GM21619 (cell line): ENCODE measurements at regions not wholly inside any gene's neighbourhood (a gene's known extent, or its start where the extent isn't known, plus 50 kb on each side); places are given as distances from the start of the nearest gene placed in this dataset.
"Not testable (repeated sequence)": the region's sequence is repeated elsewhere in the genome, so short reads cannot be mapped to it uniquely, and the experiment has no call there.

ENCODE experiments used
- ATAC-seq: cut with Tn5 transposase; IDR thresholded peaks from one replicate; pipeline ENCODE4 v1.9.1; 2021; ENCODE audit not compliant: unreplicated experiment

- no peak for ATAC-seq
Observed at GRCh38 chr1:196005426-196005825, 602.8 kb downstream of the KCNT2 start.

DNA sequence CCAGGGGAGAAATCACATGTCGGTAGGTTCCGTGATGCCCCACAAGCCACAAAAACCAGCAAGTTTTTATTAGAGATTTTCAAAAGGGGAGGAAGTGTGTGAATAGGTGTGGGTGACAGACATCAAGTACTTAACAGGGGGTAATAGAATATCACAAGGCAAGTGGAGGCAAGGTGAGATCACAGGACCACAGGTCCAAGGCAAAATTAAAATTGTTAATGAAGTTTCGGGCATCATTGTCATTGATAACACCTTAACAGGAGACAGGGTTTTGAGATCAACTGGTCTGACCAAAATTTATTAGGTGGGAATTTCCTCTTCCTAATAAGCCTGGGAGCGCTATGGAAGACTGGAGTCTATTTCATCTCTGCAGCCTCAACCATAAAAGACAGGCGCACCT lies 603.9 kb downstream of the KCNT2 start:
- not testable (repeated sequence) for ATAC-seq

DNA sequence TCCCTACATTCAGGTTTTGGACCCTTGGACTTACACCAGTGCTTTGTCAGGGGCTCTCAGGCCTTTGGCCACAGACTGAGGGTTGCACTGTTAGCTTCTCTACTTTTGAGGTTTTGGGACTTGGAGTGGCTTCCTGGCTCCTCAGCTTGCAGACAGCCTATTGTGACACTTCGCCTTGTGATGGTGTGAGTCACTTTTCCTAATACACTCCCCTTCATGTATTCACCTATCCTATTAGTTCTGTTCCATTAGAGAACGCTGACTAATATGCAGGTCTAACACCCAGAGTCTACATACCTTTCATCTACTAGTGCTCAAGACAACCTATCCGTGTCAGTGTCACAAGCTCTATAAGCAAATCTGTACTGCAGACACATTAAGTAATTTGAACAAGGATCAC lies 605.3 kb downstream of the KCNT2 start:
- ATAC-seq, result no peak

- not testable (repeated sequence) for ATAC-seq
Observed at GRCh38 chr1:196002296-196002695, 605.9 kb downstream of the KCNT2 start.

DNA sequence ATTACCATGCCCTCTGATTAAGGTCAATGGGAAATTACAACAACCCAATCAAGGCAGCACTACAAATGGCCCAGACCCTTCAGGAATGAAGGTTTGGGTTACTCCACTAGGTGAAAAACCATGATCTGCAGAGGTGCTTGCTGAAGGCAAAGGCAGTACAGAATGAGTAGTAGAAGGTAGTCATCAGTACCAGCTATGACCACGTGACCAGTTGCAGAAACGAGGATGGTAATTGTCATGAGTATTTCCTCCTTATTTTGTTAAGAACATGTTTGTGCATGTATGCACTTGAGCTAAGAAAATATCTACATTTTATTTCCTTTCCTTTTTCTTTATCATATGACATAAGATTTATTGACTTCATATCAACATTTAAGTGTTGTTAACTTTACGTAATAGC lies 607.1 kb downstream of the KCNT2 start:
- no peak for ATAC-seq

DNA sequence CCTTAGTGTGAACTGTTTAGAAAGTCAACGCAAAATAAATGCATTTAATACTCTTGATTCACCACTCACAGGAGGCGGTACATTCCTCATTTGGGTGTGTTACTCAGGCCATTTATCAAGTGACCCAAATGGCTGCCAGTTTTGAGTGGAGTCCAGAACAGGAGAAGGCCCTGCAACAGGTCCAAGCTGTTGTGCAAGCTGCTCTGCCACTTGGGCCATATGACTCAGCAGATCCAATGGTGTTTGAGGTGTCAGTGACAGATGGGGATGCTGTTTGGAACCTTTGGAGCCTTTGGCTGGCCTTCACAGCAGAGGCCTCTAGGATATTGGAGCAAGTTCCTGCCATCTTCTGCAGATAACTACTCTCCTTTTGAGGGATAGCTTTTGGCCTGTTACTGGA lies 609.2 kb downstream of the KCNT2 start:
- ATAC-seq, result no peak

DNA sequence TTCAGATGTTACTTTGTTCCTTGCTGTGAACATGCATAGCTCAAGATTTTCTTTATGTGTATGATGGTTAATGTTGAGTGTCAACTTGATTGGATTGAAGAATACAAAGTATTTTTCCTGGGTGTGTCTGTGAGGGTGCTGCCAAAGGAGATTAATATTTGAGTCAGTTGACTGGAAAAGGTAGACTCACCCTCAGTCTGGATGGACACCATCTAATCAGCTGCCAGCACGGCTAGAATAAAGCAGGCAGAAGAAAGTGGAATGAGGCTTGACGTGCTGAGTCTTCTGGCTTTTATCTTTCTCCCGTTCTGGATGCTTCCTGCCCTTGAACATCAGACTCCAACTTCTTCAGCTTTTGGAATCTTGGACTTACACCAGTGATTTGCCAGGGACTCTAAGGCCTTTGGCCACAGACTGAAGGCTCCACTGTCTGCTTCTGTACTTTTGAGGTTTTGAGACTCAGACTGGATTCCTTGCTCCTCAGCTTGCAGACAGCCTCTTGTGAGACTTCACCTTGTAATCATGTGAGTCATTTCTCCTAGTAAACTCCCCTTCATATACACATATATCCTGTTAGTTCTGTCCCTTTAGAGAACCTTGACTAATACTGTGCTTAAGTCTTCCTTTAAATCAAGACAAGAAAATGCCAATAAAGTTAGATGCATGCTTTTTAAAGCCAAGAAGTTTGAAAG lies 626.6 kb downstream of the KCNT2 start:
- ATAC-seq, result no peak

GRCh38 chr1:195979646-195980045 lies 628.6 kb downstream of the KCNT2 start:
- no peak for ATAC-seq

DNA sequence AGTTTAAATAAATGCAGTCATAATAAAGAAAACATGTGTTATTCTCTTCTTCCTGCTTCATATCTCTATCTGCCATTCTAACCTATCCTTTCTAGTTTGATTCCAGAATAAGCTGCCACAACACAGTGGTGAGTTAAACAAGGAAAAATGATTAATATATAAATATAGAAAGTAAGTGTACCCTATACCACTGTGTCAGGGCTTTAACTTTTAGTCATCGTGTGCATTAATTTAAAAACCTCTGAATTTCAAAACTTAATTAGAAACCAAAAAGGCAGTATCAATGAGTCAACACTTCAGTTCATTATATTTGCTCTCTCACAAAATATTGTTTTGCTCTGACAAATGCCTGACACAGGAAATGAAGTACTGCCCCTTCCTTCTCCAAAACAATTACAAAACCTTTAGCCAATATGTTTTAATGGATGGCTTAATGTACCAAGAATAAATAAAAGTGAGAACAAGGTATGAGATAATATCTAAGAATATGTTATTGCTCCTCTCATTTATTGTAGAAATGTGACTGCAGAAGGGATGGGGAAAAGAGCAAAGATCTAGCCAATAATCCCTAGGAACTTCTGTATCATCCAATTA lies 634.8 kb downstream of the KCNT2 start:
- no peak for ATAC-seq

GRCh38 chr1:195971589-195971988 lies 636.7 kb downstream of the KCNT2 start:
- ATAC-seq, result no peak

GRCh38 chr1:195970209-195970608 lies 638.0 kb downstream of the KCNT2 start:
- ATAC-seq, result no peak

DNA sequence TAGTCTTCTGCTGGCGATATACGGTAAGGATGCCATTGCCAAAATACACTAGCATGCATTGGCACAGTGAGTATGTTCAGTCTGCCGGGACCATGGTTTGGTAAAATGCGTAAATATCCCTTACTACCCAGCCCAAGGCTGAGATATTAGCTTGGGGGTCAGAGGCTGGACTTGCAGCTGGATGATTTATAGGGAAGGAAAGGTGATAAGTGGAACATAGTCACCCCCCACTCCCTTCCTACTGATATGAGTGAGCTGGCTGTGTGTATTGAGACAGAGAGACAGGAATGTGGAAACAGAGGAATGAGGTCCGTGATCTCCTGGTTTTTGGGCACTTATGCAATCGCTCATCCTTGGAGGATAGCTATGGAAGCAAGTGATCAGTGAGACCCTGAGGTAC lies 642.8 kb downstream of the KCNT2 start:
- ATAC-seq, result no peak

- ATAC-seq, result no peak
Observed at GRCh38 chr1:195965036-195965435, 643.2 kb downstream of the KCNT2 start.

GRCh38 chr1:195964516-195964915 lies 643.7 kb downstream of the KCNT2 start:
- no peak for ATAC-seq

GRCh38 chr1:195962051-195962450 lies 646.2 kb downstream of the KCNT2 start:
- no peak for ATAC-seq

DNA sequence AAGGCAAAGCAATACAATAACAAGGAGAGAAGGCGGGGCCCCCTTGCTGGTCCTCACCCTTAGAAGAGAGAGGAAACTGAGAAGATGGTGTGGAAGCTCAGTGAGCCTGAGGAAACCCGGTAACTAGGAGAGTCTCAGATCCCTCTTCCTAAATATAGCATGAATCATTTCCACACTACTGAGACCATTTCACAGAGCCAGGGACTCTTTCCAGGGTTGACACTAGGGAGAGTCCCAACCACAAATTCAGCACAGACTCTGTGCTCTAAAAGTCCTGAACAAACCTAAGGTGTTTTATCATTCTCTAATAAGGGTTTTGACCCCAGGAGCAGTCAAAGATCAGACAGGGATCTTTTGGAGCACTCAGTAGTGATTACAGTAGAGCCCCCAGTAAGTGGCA lies 647.7 kb downstream of the KCNT2 start:
- ATAC-seq, result no peak

DNA sequence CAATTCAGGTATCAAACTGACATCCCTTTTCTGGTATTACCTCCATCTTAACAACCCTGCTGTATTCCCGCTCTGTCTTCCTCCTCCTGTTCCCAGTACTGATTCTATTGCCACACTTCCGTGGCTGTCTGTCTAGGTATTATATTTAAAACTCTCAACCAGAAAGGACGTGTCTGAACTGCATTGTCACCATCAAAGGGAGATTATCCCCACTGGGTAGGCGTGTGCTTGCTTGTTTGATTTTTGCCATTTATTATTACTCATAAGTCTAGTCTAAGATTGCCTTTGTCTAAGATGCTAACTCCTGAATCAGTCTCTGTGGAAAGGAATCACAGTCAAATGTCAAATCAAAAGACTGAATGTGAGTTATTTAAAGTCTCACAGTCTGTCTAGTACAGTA lies 650.1 kb downstream of the KCNT2 start:
- ATAC-seq, result no peak

- ATAC-seq, result no peak
Observed at GRCh38 chr1:195956845-195957244, 651.4 kb downstream of the KCNT2 start.

GRCh38 chr1:195954848-195955247 lies 653.4 kb downstream of the KCNT2 start:
- no peak for ATAC-seq

GRCh38 chr1:195951313-195951712 lies 656.9 kb downstream of the KCNT2 start:
- no peak for ATAC-seq

- no peak for ATAC-seq
Observed at GRCh38 chr1:195948123-195948895, 659.9 kb downstream of the KCNT2 start.

- ATAC-seq, result no peak
Observed at GRCh38 chr1:195946500-195946899, 661.7 kb downstream of the KCNT2 start.
